ENCODE measurements at regions not wholly inside any gene's neighbourhood (a gene's known extent, or its start where the extent isn't known, plus 50 kb on each side); places are given as distances from the start of the nearest gene placed in this dataset.

- no peak for ATAC-seq
- no peak for TF ChIP-seq POLR2AphosphoS5 (IDR thresholded peaks at IDR 0.05; ENCODE audit: low read depth, low read length)
- no peak for TF ChIP-seq TCF7L2 (IDR thresholded peaks at IDR 0.05; ENCODE audit: low read depth, low read length)
- TF ChIP-seq, protein P1, sequence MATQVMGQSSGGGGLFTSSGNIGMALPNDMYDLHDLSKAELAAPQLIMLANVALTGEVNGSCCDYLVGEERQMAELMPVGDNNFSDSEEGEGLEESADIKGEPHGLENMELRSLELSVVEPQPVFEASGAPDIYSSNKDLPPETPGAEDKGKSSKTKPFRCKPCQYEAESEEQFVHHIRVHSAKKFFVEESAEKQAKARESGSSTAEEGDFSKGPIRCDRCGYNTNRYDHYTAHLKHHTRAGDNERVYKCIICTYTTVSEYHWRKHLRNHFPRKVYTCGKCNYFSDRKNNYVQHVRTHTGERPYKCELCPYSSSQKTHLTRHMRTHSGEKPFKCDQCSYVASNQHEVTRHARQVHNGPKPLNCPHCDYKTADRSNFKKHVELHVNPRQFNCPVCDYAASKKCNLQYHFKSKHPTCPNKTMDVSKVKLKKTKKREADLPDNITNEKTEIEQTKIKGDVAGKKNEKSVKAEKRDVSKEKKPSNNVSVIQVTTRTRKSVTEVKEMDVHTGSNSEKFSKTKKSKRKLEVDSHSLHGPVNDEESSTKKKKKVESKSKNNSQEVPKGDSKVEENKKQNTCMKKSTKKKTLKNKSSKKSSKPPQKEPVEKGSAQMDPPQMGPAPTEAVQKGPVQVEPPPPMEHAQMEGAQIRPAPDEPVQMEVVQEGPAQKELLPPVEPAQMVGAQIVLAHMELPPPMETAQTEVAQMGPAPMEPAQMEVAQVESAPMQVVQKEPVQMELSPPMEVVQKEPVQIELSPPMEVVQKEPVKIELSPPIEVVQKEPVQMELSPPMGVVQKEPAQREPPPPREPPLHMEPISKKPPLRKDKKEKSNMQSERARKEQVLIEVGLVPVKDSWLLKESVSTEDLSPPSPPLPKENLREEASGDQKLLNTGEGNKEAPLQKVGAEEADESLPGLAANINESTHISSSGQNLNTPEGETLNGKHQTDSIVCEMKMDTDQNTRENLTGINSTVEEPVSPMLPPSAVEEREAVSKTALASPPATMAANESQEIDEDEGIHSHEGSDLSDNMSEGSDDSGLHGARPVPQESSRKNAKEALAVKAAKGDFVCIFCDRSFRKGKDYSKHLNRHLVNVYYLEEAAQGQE (IDR thresholded peaks at IDR 0.05; ENCODE audit: insufficient read depth in 1 of 2, low read depth in 2 of 2, low read length in 1 of 2): no peak
- TF ChIP-seq SIN3A (IDR thresholded peaks at IDR 0.05; ENCODE audit: borderline replicate concordance, insufficient read depth, low read depth, low read length): no peak
- no peak for TF ChIP-seq CTCF (IDR thresholded peaks at IDR 0.05)
- intact Hi-C loops (cut with micrococcal nuclease; ENCODE audit: unreplicated experiment): no loop called here
- Histone ChIP-seq H3K27me3 (ENCODE audit: control insufficient read depth, insufficient read depth, low read length) (no peaks in the 10 kb centered on the region), H3K4me1 (ENCODE audit: control insufficient read depth, insufficient read depth, low read length) (no peaks in the 10 kb centered on the region), H3K9me3 (ENCODE audit: control insufficient read depth, insufficient read depth, low read depth, low read length) (no peaks in the 10 kb centered on the region), H3K27ac (ENCODE audit: low read length) (no peak overlapping the region), H3K36me3 (ENCODE audit: control insufficient read depth, insufficient read depth, low read length) (no peaks in the 10 kb centered on the region), H3K4me3 (ENCODE audit: low read depth in 2 of 2, low read length in 2 of 2) (no peak overlapping the region)
- ChIA-PET CTCF (no interaction called here), POLR2A (no interaction called here)
- in situ Hi-C loops (cut with HindIII; ENCODE audit: low pct_unique_long_range_greater_than_20kb, low sequenced_read_pairs): no loop called here
- no TSS peak for BruUV-seq (replicated peaks)
- DNase-seq (ENCODE audit: low read depth, low spot score): no peak
Observed at GRCh38 chr2:23083966-23084365, 301.0 kb upstream of the KLHL29 start.

DNA sequence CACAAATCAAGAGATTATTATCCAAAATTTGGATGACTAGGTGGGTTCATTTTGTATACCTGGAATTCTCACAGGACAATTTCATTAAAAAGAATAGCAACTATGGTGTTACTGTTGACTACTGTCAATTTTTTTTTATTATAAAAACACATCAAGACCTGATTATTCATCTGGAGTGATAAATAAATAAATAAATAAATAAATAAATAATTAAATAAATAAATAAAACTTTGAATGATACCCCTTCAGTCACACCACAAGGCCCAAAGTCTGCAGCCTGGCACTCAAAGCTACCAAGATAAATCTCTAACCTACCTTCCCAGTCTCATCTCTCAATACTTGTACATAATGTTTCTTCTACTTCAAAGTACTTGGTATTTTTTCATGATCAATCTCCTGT, 294.0 kb upstream of the KLHL29 start:
- intact Hi-C loops (cut with micrococcal nuclease; ENCODE audit: unreplicated experiment) (no loop called here), in situ Hi-C loops (cut with HindIII; ENCODE audit: low pct_unique_long_range_greater_than_20kb, low sequenced_read_pairs) (no loop called here)
- ATAC-seq (no peak), DNase-seq (ENCODE audit: low read depth, low spot score) (no peak)
- H3K9me3 ChIP-seq (ENCODE audit: control insufficient read depth, insufficient read depth, low read depth, low read length): no peaks in the 10 kb centered on the region
- H3K27ac ChIP-seq (ENCODE audit: low read length): no peak overlapping the region
- no peaks in the 10 kb centered on the region for H3K4me1 ChIP-seq (ENCODE audit: control insufficient read depth, insufficient read depth, low read length)
- TF ChIP-seq POLR2AphosphoS5 (IDR thresholded peaks at IDR 0.05; ENCODE audit: low read depth, low read length): no peak
- TF ChIP-seq CTCF (IDR thresholded peaks at IDR 0.05): no peak
- no peak for TF ChIP-seq SIN3A (IDR thresholded peaks at IDR 0.05; ENCODE audit: borderline replicate concordance, insufficient read depth, low read depth, low read length)
- TF ChIP-seq, protein P1 (IDR thresholded peaks at IDR 0.05; ENCODE audit: insufficient read depth in 1 of 2, low read depth in 2 of 2, low read length in 1 of 2): no peak
- no peak for TF ChIP-seq TCF7L2 (IDR thresholded peaks at IDR 0.05; ENCODE audit: low read depth, low read length)
- ChIA-PET POLR2A (no interaction called here), CTCF (no interaction called here)
- BruUV-seq (replicated peaks): no TSS peak
- H3K36me3 ChIP-seq (ENCODE audit: control insufficient read depth, insufficient read depth, low read length): no peaks in the 10 kb centered on the region
- no peaks in the 10 kb centered on the region for H3K27me3 ChIP-seq (ENCODE audit: control insufficient read depth, insufficient read depth, low read length)
- H3K4me3 ChIP-seq (ENCODE audit: low read depth in 2 of 2, low read length in 2 of 2): no peak overlapping the region

Measured in Panc1 (cell line).